Islet precursor cell (in vitro differentiated cells): ENCODE measurements at regions not wholly inside any gene's neighbourhood (a gene's known extent, or its start where the extent isn't known, plus 50 kb on each side); places are given as distances from the start of the nearest gene placed in this dataset.
"Not testable (repeated sequence)": the region's sequence is repeated elsewhere in the genome, so short reads cannot be mapped to it uniquely, and the experiment has no call there.

Source experiments
- DNase-seq: peaks from one replicate; pipeline ENCODE4 v3.0.0-alpha.2; 2018

DNA sequence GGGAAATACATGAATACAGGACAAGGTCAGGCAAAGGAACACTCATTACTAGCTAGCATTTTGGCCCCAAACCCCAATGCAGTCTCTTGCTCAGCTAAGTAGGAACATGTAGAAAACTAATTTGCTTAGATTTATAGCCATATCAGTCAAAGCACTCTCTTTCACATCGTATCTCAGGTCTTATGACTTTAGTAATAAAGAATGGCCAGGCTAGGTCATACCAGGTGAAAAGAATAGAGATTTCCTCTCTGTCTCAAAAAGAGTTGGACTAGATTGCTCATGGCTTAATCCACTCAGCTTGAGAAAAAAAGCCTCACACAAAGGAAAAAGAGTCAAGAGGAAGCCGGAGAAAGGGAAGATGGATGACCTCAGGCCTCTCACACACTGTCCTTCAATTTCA lies 772.7 kb upstream of the SEMA6A start:
- no peak for DNase-seq

GRCh38 chr5:117343726-117344125 lies 769.1 kb upstream of the SEMA6A start:
- not testable (repeated sequence) for DNase-seq

- no peak for DNase-seq
Measured at GRCh38 chr5:117337064-117337749, 762.6 kb upstream of the SEMA6A start.

DNA sequence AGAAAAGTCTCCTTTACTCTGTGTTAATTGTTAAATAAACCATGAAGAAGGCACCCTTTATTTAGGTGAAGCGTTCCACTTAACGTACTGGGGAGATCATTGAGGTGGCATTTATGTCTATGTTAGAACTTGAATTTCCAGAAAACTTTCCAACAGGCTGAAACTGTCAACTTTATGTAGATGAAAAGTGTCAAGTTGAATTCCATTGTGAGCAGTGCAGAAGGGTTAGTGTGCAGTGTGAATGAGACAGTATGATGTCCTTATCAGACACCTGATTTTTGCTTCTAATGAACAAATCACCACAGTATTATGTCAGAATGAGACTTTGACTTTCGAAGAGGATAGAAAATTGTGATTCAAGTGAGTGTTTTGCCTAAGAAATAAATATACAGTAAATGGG lies 761.6 kb upstream of the SEMA6A start:
- DNase-seq = no peak

DNA sequence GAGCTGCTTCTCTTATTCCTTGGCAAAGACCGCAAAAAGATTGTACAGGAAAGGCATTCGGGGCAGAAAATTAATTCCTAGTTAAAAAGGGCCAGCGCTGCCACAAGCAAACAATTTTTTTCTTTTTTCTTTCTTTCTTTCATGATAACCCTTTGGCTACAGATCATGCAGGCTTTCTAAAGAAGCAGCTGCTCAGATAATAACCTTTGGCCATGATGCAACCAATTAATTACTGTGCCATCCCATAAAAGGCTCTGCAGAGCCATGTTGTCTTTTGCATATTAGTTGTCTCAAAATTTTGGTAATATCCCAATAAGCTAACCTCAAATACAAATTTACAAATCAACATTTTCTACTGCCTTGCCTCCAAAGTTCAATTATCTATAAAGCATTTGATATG lies 758.4 kb upstream of the SEMA6A start:
- no peak for DNase-seq

GRCh38 chr5:117332341-117332740 lies 757.7 kb upstream of the SEMA6A start:
- no peak for DNase-seq

GRCh38 chr5:117327511-117327910 lies 752.9 kb upstream of the SEMA6A start:
- DNase-seq = no peak

DNA sequence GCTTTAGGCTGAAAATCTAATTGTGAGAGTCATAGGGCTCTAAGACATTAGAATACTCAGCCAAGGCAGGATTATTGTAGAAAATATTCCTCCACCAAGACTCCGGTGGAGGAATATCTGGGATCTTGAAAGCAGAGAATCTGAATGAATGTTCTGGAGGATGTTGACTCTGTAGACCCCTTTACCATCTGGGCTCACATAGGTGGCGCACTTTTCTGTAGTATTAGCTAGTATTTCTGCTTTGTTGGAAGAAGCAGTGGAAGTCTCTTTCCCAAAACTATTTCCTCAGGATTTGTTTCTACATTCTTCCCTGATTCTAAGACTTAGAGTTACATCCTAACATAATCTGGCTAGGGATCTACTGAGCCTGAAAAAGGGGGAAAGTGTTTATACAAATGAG lies 752.4 kb upstream of the SEMA6A start:
- DNase-seq = no peak

- DNase-seq = peak; percentile 57
Measured at GRCh38 chr5:117318528-117318927, 743.9 kb upstream of the SEMA6A start.

- no peak for DNase-seq
Measured at GRCh38 chr5:117315170-117315569, 740.5 kb upstream of the SEMA6A start.

DNA sequence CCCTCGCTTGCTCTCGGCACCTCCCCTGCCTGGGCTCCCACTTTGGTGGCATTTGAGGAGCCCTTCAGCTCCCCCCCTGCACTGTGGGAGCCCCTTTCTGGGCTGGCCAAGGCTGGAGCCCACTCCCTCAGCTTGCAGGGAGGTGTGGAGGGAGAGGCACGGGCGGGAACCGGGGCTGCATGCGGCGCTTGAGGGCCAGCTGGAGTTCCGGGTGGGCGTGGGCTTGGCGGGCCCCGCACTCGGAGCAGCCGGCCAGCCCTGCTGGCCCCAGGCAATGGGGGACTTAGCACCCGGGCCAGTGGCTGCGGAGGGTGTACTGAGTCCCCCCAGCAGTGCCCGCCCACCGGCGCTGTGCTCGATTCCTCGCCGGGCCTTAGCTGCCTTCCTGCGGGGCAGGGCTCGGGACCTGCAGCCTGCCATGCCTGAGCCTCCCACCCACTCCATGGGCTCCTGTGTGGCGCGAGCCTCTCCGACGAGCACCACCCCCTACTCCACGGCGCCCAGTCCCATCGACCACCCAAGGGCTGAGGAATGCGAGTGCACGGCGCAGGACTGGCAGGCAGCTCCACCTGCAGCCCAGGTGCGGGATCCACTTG lies 730.0 kb upstream of the SEMA6A start:
- DNase-seq = not testable (repeated sequence)

DNA sequence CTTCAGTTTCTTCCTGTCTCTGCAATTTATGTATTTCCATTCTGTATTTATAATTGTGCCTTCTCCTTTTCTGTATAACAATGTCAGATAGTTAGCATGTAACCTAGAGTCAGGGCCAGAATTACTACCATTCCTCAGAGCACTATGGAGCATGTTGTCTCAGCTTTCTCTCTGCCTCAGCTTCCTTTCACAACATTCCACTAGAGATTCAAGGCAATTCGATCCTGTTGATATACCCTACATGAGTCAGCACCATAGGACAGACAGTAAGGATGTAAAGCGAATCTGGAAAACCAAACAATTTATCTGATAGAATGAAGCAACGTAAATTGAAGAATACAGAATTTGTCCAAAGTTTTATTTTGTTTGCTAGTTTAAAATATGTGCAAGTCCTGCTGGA lies 728.3 kb upstream of the SEMA6A start:
- DNase-seq = peak; percentile 53

- no peak for DNase-seq
Measured at GRCh38 chr5:117302473-117302872, 727.9 kb upstream of the SEMA6A start.

- no peak for DNase-seq
Measured at GRCh38 chr5:117299936-117300328, 725.3 kb upstream of the SEMA6A start.

DNA sequence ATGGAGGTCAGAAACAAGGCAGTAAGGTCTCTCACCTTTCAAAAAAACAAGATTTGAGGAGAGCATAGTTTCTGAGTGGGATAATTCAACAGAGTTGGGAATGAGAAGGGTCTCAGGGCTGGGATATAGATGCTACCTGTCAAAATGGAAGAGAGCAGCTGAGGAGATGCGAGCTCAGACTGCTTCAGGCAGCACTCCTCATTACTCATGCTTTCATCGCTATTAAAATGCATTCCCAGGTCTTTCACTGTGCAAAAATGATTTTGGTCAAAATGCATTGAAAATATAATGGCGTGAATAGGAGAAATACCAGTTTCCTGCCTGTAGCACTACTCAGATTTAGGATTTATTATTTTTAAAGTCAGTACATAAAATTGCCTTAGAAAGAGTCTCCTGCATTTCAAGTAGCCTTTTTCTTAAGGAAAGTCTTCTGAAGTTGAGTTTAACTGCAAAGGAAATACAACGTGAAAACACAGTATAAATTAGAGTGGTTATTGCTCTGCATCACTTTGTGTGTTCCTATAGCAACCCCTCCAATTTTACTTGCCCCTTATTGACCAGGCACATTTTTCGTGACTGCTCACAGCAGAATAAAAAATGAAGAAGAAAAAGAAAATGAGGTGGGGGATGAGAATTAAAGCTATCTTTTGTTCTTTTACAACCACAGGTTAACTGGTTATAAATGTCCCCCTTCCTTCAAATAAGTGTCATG lies 724.8 kb upstream of the SEMA6A start:
- DNase-seq = no peak

- DNase-seq = peak; percentile 59
Measured at GRCh38 chr5:117296872-117297271, 722.2 kb upstream of the SEMA6A start.

DNA sequence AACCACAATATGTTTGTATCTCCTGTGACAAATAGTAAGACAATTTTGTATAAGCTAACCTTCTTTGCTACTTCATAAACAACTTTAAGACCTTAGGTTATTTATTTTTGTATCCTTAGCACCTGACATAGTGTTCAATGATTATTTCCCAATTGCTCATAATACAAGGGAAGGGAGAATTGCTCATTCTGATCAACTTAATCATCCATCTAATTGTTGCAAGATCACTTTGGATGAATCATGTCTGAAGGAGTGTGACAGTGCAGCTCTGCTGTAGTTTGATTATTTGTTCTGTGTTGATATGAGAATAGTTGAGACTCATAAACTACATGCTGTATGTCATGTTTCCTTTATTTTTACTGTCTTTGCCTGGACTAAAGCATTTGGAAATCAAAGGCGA lies 721.3 kb upstream of the SEMA6A start:
- no peak for DNase-seq

GRCh38 chr5:117286813-117287212 lies 712.2 kb upstream of the SEMA6A start:
- DNase-seq = no peak

DNA sequence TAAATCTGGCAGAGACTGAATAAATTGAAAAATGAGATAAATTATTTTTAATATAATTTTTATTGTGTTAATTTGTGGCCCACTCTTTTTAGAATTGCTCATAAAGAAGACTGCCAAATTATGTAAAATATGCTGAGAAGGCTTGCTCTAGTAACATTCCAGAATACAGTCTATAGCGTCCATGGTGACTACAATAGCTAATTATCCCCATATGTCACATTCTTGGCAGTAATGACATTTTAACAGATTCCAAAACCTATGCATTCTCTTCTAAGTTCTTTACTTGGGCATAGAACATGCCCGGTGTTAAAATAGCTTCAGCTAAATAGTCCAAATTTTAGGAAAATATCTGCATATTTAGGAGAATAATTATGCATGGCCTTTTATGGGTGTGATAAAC lies 697.0 kb upstream of the SEMA6A start:
- DNase-seq = no peak

DNA sequence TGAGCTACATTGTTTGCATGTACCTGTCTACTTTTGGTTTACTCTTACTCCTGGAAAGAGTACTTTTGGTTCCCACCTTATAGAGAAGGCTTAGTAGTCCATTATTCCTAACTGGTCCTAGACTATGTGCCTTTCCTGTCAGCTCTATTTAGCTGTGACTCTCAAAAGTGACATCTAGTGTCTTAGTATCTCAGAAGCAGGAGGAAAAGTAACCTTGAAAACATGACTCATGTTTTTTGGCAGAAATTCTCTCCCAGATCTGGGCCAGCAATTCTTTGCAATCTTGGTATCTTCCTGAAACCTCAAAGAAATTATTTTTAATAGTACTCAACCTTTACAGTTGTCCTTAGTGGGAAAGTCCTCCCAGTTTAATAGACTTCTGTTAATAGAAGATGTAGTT lies 691.7 kb upstream of the SEMA6A start:
- no peak for DNase-seq

GRCh38 chr5:117263231-117263630 lies 688.6 kb upstream of the SEMA6A start:
- DNase-seq = no peak

GRCh38 chr5:117262572-117263131 lies 688.0 kb upstream of the SEMA6A start:
- no peak for DNase-seq

DNA sequence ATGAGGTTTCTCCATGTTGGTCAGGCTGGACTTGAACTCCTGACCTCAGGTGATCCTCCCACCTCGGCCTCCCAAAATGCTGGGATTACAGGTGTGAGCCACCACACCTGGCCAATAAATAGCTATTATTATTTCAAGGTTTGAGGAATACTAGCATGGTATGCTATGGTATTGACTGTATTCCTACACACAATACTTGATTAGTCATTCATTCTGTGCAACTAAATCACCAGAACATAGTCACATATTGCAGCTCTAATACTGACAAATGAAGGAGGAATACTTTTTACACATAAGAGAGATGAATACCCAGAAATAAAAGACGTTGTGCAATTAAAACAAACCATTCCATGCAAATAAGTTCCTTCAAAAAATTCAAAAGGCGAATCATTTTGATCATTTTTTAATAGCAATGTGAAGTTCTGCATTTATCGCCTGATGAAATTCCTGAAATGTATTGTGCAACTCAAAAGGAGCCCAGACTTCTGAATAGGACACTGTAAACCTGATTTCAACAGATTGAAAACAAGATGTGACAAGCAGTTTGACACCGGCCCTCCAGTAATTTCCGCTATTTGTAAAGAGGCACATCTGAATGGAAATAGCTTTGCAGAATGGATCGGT lies 687.4 kb upstream of the SEMA6A start:
- DNase-seq = no peak
